CD4-positive, alpha-beta memory T cell (primary cell): ENCODE measurements at regions not wholly inside any gene's neighbourhood (a gene's known extent, or its start where the extent isn't known, plus 50 kb on each side); places are given as distances from the start of the nearest gene placed in this dataset.

Source experiments
- CTCF ChIA-PET: fragments of 350-600 bp; sonication (Branson Sonifier 250); formaldehyde crosslinking; loops from one replicate; lab custom pipeline; 2021; ENCODE audit warnings: inconsistent platforms; ENCODE audit not compliant: partially characterized antibody; lab: Charles Lee
- POLR2A ChIA-PET: fragments of 350-600 bp; sonication (Branson Sonifier 250); formaldehyde crosslinking; loops from one replicate; lab custom pipeline; 2021; ENCODE audit not compliant: partially characterized antibody; lab: Charles Lee
- DNase-seq, 5 donors: peaks; one replicate each; pipeline versions ENCODE4 v3.0.0 to v3.0.0-alpha.2; 2020 to 2022; ENCODE audit warnings: mixed read lengths in 1 of 5
- H3K27ac ChIP-seq: one replicate; pipeline ENCODE4 v1.7.0; 2013; ENCODE audit warnings: low read depth, low read length
- H3K27me3 ChIP-seq: 2 replicates; pipeline ENCODE4 v1.7.0; 2013; ENCODE audit warnings: mild to moderate bottlenecking, low read length, moderate library complexity; ENCODE audit not compliant: insufficient read depth
- H3K36me3 ChIP-seq: 2 replicates; pipeline ENCODE4 v1.7.0; 2013; ENCODE audit warnings: mild to moderate bottlenecking, low read length, moderate library complexity; ENCODE audit not compliant: insufficient read depth
- H3K4me1 ChIP-seq: 2 replicates; pipeline ENCODE4 v1.7.0; 2013; ENCODE audit warnings: mild to moderate bottlenecking, low read length, moderate library complexity; ENCODE audit not compliant: insufficient read depth
- H3K4me3 ChIP-seq, 2 donors: one replicate each; pipeline ENCODE4 v1.7.0; 2013; ENCODE audit warnings: low read length in 2 of 2, mild to moderate bottlenecking in 1 of 2
- H3K9me3 ChIP-seq, 2 donors: one replicate each; pipeline ENCODE4 v1.7.0; 2013; ENCODE audit warnings: low read length in 2 of 2, control low read depth in 1 of 2; ENCODE audit not compliant: control insufficient read depth in 1 of 2
- H3K27ac Mint-ChIP-seq, 7 donors: one replicate each; pipeline ENCODE4 v1.8.0; 2020 to 2021; ENCODE audit warnings: mixed read lengths in 7 of 7, mild to moderate bottlenecking in 6 of 7, inconsistent platforms in 3 of 7, moderate library complexity in 3 of 7
- H3K27me3 Mint-ChIP-seq, 2 donors: one replicate each; pipeline ENCODE4 v1.8.0; 2020 to 2021; ENCODE audit warnings: mixed read lengths in 2 of 2
- H3K36me3 Mint-ChIP-seq, 2 donors: one replicate each; pipeline ENCODE4 v1.8.0; 2020 to 2021; ENCODE audit warnings: mixed read lengths in 2 of 2, inconsistent platforms in 1 of 2, mild to moderate bottlenecking in 1 of 2
- H3K4me1 Mint-ChIP-seq, 4 donors: one replicate each; pipeline ENCODE4 v1.8.0; 2020 to 2021; ENCODE audit warnings: mixed read lengths in 4 of 4, mild to moderate bottlenecking in 1 of 4
- H3K4me3 Mint-ChIP-seq, 8 donors: one replicate each; pipeline ENCODE4 v1.8.0; 2020 to 2021; ENCODE audit warnings: mixed read lengths in 8 of 8, mild to moderate bottlenecking in 7 of 8, moderate library complexity in 6 of 8, inconsistent platforms in 3 of 8
- H3K9me3 Mint-ChIP-seq, 8 donors: one replicate each; pipeline ENCODE4 v1.8.0; 2020 to 2021; ENCODE audit warnings: mixed read lengths in 8 of 8, mild to moderate bottlenecking in 5 of 8, inconsistent platforms in 3 of 8, moderate library complexity in 1 of 8
- intact Hi-C: fragments of 100-400 bp; cut with micrococcal nuclease; formaldehyde crosslinking; loops from one replicate; pipeline ENCODE4 v1.15.1; 2023

GRCh38 chr10:30215623-30216022, 133.5 kb downstream of the MTPAP start:
- Histone ChIP-seq H3K4me1 (no peaks in the 10 kb centered on the region), H3K27ac (no peak overlapping the region), H3K4me3 (no peak overlapping the region), H3K36me3 (no peaks in the 10 kb centered on the region), H3K9me3 (no peaks in the 10 kb centered on the region), H3K27me3 (no peaks in the 10 kb centered on the region)
- Mint-ChIP-seq H3K27me3 (peaks cover 9 to 20% of the 10 kb centered on the region in 2 donors), H3K36me3 (no peaks in the 10 kb centered on the region), H3K4me3 (no peak overlapping the region), H3K9me3 (no peaks in the 10 kb centered on the region), H3K27ac (no peak overlapping the region), H3K4me1 (peaks cover 2 to 4% (median 4%) of the 10 kb centered on the region in 4 donors)
- POLR2A ChIA-PET, result no interaction called here
- DNase-seq, result no peak
- CTCF ChIA-PET, result no interaction called here
- intact Hi-C loops, result no loop called here

GRCh38 chr10:30215141-30215540, 133.9 kb downstream of the MTPAP start:
- peaks cover 6 to 21% of the 10 kb centered on the region in 2 donors for H3K27me3 Mint-ChIP-seq
- H3K4me3 Mint-ChIP-seq, result no peak overlapping the region
- ChIA-PET POLR2A (no interaction called here), CTCF (no interaction called here)
- Histone ChIP-seq H3K4me3 (no peak overlapping the region), H3K4me1 (no peaks in the 10 kb centered on the region), H3K9me3 (no peaks in the 10 kb centered on the region), H3K27ac (no peak overlapping the region), H3K36me3 (no peaks in the 10 kb centered on the region), H3K27me3 (no peaks in the 10 kb centered on the region)
- DNase-seq, result no peak
- H3K27ac Mint-ChIP-seq, result no peak overlapping the region
- peaks cover 2 to 4% (median 4%) of the 10 kb centered on the region in 4 donors for H3K4me1 Mint-ChIP-seq
- H3K36me3 Mint-ChIP-seq, result no peaks in the 10 kb centered on the region
- intact Hi-C loops, result no loop called here
- no peaks in the 10 kb centered on the region for H3K9me3 Mint-ChIP-seq

GRCh38 chr10:30210296-30210695, 138.8 kb downstream of the MTPAP start:
- Mint-ChIP-seq H3K9me3 (no peaks in the 10 kb centered on the region), H3K4me3 (no peak overlapping the region), H3K27me3 (peaks cover 2 to 12% of the 10 kb centered on the region in 2 donors), H3K4me1 (no peaks in the 10 kb centered on the region), H3K36me3 (no peaks in the 10 kb centered on the region), H3K27ac (no peak overlapping the region)
- ChIA-PET CTCF (no interaction called here), POLR2A (no interaction called here)
- no peak overlapping the region for H3K4me3 ChIP-seq
- H3K9me3 ChIP-seq, result no peaks in the 10 kb centered on the region
- no peaks in the 10 kb centered on the region for H3K4me1 ChIP-seq
- intact Hi-C loops, result no loop called here
- no peaks in the 10 kb centered on the region for H3K27me3 ChIP-seq
- no peak for DNase-seq
- no peaks in the 10 kb centered on the region for H3K36me3 ChIP-seq
- H3K27ac ChIP-seq, result no peak overlapping the region

- Mint-ChIP-seq H3K27me3 (peaks cover 3 to 15% of the 10 kb centered on the region in 2 donors), H3K4me3 (no peak overlapping the region), H3K36me3 (no peaks in the 10 kb centered on the region), H3K4me1 (no peaks in the 10 kb centered on the region), H3K27ac (no peak overlapping the region), H3K9me3 (peaks cover 0 to 9% (median 5%) of the 10 kb centered on the region in 8 donors)
- POLR2A ChIA-PET, result no interaction called here
- no peaks in the 10 kb centered on the region for H3K4me1 ChIP-seq
- no peaks in the 10 kb centered on the region for H3K27me3 ChIP-seq
- CTCF ChIA-PET, result interaction anchor here (1.0 kb wide), 1 partner anchor 209 kb away, joined by 3 read pairs; no protein-coding TSS in a partner anchor
- no peak overlapping the region for H3K27ac ChIP-seq
- H3K36me3 ChIP-seq, result no peaks in the 10 kb centered on the region
- no peaks in the 10 kb centered on the region for H3K9me3 ChIP-seq
- H3K4me3 ChIP-seq, result no peak overlapping the region
- intact Hi-C loops, result no loop called here
- DNase-seq, result no peak
Observed at GRCh38 chr10:30208330-30208729, 140.7 kb downstream of the MTPAP start.

GRCh38 chr10:30207485-30208052, 141.5 kb downstream of the MTPAP start:
- no peaks in the 10 kb centered on the region for H3K4me1 Mint-ChIP-seq
- intact Hi-C loops, result no loop called here
- Histone ChIP-seq H3K4me1 (no peaks in the 10 kb centered on the region), H3K27me3 (no peaks in the 10 kb centered on the region), H3K4me3 (no peak overlapping the region), H3K36me3 (no peaks in the 10 kb centered on the region), H3K27ac (no peak overlapping the region), H3K9me3 (no peaks in the 10 kb centered on the region)
- no peak for DNase-seq
- POLR2A ChIA-PET, result no interaction called here
- H3K9me3 Mint-ChIP-seq, result peaks cover 0 to 9% (median 5%) of the 10 kb centered on the region in 8 donors
- H3K36me3 Mint-ChIP-seq, result no peaks in the 10 kb centered on the region
- no peak overlapping the region for H3K4me3 Mint-ChIP-seq
- CTCF ChIA-PET, result no interaction called here
- H3K27ac Mint-ChIP-seq, result no peak overlapping the region
- H3K27me3 Mint-ChIP-seq, result peaks cover 3 to 13% of the 10 kb centered on the region in 2 donors

- Mint-ChIP-seq H3K27me3 (peaks cover 10 to 13% of the 10 kb centered on the region in 2 donors), H3K27ac (no peak overlapping the region), H3K4me3 (no peak overlapping the region), H3K9me3 (peaks cover 0 to 9% (median 5%) of the 10 kb centered on the region in 8 donors), H3K4me1 (no peaks in the 10 kb centered on the region), H3K36me3 (no peaks in the 10 kb centered on the region)
- H3K36me3 ChIP-seq, result no peaks in the 10 kb centered on the region
- H3K27ac ChIP-seq, result no peak overlapping the region
- H3K9me3 ChIP-seq, result no peaks in the 10 kb centered on the region
- POLR2A ChIA-PET, result no interaction called here
- H3K4me1 ChIP-seq, result no peaks in the 10 kb centered on the region
- no peaks in the 10 kb centered on the region for H3K27me3 ChIP-seq
- intact Hi-C loops, result no loop called here
- DNase-seq, result no peak
- no peak overlapping the region for H3K4me3 ChIP-seq
- CTCF ChIA-PET, result no interaction called here
Observed at GRCh38 chr10:30200017-30200415, 140.6 kb upstream of the JCAD start.

GRCh38 chr10:30199376-30200016, 140.1 kb upstream of the JCAD start:
- intact Hi-C loops, result no loop called here
- H3K27me3 ChIP-seq, result no peaks in the 10 kb centered on the region
- H3K36me3 Mint-ChIP-seq, result no peaks in the 10 kb centered on the region
- peaks cover 0 to 9% (median 5%) of the 10 kb centered on the region in 8 donors for H3K9me3 Mint-ChIP-seq
- DNase-seq, result no peak
- H3K27me3 Mint-ChIP-seq, result peaks cover 10 to 13% of the 10 kb centered on the region in 2 donors
- no peak overlapping the region for H3K27ac Mint-ChIP-seq
- no peaks in the 10 kb centered on the region for H3K9me3 ChIP-seq
- no peaks in the 10 kb centered on the region for H3K4me1 Mint-ChIP-seq
- ChIA-PET POLR2A (no interaction called here), CTCF (no interaction called here)
- no peak overlapping the region for H3K4me3 ChIP-seq
- no peaks in the 10 kb centered on the region for H3K36me3 ChIP-seq
- H3K4me1 ChIP-seq, result no peaks in the 10 kb centered on the region
- no peak overlapping the region for H3K4me3 Mint-ChIP-seq
- H3K27ac ChIP-seq, result no peak overlapping the region
